Chondrocyte (in vitro differentiated cells): ENCODE measurements at regions not wholly inside any gene's neighbourhood (a gene's known extent, or its start where the extent isn't known, plus 50 kb on each side); places are given as distances from the start of the nearest gene placed in this dataset.
A peak's percentile ranks its signal among the peaks of the same experiment; 100 is the strongest.

Source experiments
- DNase-seq: peaks from one replicate; pipeline ENCODE4 v3.0.0; 2021; ENCODE audit warnings: mixed read lengths, low spot score
- H3K27ac Mint-ChIP-seq: one replicate; pipeline ENCODE4 v1.8.0; 2021; ENCODE audit warnings: mild to moderate bottlenecking, moderate library complexity, mixed read lengths; ENCODE audit not compliant: unreplicated experiment
- H3K27me3 Mint-ChIP-seq: 2 replicates; pipeline ENCODE4 v1.8.0; 2021; ENCODE audit warnings: low read depth, mixed read lengths
- H3K36me3 Mint-ChIP-seq: 2 replicates; pipeline ENCODE4 v1.8.0; 2021; ENCODE audit warnings: low read depth, mixed read lengths
- H3K4me1 Mint-ChIP-seq: 2 replicates; pipeline ENCODE4 v1.8.0; 2021; ENCODE audit warnings: low read depth, mild to moderate bottlenecking, mixed read lengths
- H3K4me3 Mint-ChIP-seq: one replicate; pipeline ENCODE4 v1.8.0; 2021; ENCODE audit warnings: mild to moderate bottlenecking, moderate library complexity, mixed read lengths; ENCODE audit not compliant: unreplicated experiment
- H3K9me3 Mint-ChIP-seq: 2 replicates; pipeline ENCODE4 v1.8.0; 2021; ENCODE audit warnings: low read depth, mixed read lengths
- TF ChIP-seq, protein P1 (sequence below): fragments of 200-600 bp; sonication (generic); IDR thresholded peaks from 2 replicates; pipeline ENCODE4 v1.5.0; 2021; ENCODE audit warnings: antibody characterized with exemption, mild to moderate bottlenecking, moderate library complexity

- H3K4me3 Mint-ChIP-seq, result no peak overlapping the region
- H3K9me3 Mint-ChIP-seq, result no peaks in the 10 kb centered on the region
- no peak overlapping the region for H3K27ac Mint-ChIP-seq
- no peak for DNase-seq
- no peaks in the 10 kb centered on the region for H3K27me3 Mint-ChIP-seq
- no peaks in the 10 kb centered on the region for H3K36me3 Mint-ChIP-seq
- no peaks in the 10 kb centered on the region for H3K4me1 Mint-ChIP-seq
- TF ChIP-seq, protein P1, sequence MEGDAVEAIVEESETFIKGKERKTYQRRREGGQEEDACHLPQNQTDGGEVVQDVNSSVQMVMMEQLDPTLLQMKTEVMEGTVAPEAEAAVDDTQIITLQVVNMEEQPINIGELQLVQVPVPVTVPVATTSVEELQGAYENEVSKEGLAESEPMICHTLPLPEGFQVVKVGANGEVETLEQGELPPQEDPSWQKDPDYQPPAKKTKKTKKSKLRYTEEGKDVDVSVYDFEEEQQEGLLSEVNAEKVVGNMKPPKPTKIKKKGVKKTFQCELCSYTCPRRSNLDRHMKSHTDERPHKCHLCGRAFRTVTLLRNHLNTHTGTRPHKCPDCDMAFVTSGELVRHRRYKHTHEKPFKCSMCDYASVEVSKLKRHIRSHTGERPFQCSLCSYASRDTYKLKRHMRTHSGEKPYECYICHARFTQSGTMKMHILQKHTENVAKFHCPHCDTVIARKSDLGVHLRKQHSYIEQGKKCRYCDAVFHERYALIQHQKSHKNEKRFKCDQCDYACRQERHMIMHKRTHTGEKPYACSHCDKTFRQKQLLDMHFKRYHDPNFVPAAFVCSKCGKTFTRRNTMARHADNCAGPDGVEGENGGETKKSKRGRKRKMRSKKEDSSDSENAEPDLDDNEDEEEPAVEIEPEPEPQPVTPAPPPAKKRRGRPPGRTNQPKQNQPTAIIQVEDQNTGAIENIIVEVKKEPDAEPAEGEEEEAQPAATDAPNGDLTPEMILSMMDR, result no peak
These were observed 149.1 kb upstream of the STARD13 start for GRCh38 chr13:33434676-33435075.

DNA sequence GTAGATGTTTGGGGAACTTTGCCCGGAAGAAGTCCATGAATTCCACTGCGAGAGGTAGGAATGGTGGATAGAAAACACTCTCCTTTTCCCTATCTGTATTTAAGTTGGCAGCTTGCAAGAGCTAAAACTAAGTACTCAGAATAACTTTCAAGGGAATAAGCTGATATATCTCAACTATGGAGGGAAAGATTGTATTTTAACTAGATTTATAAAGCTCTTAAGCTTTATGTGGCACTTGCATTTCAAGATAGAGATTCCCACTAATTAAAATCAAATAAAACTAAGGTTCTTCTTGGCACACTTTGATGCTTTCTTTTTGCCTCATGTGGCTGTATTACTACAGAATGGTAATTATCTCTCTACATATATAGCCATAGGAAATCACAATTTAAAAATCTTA lies 149.7 kb upstream of the STARD13 start:
- TF ChIP-seq, protein P1, result no peak
- Mint-ChIP-seq H3K27me3 (no peaks in the 10 kb centered on the region), H3K4me1 (no peaks in the 10 kb centered on the region), H3K36me3 (no peaks in the 10 kb centered on the region), H3K4me3 (no peak overlapping the region), H3K9me3 (no peaks in the 10 kb centered on the region), H3K27ac (no peak overlapping the region)
- DNase-seq, result no peak

GRCh38 chr13:33438918-33439317 lies 153.4 kb upstream of the STARD13 start:
- no peak for DNase-seq
- Mint-ChIP-seq H3K27ac (no peak overlapping the region), H3K27me3 (no peaks in the 10 kb centered on the region), H3K36me3 (no peaks in the 10 kb centered on the region), H3K4me1 (peaks cover 5% of the 10 kb centered on the region), H3K4me3 (no peak overlapping the region), H3K9me3 (no peaks in the 10 kb centered on the region)
- TF ChIP-seq, protein P1, result no peak

DNA sequence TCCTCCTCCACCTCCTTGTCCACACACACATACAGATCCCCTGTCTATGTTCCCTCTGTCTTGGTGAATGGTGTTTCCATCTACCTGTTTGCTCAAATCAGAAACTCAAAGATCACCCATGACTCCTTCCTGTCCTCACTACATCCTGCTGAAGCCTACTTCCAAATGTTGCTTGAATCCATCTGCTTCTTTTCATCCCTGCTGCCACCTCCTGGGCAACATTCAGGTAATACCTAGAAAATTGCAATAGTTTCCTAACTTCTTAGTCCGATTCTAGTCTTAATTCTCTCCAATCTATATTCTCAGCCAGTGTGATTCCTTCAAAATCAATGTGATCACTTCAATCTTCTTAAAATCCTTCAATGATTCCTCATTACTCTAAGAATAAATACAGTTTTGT lies 155.5 kb upstream of the STARD13 start:
- Mint-ChIP-seq H3K4me3 (no peak overlapping the region), H3K9me3 (no peaks in the 10 kb centered on the region), H3K4me1 (peaks cover 14% of the 10 kb centered on the region), H3K36me3 (no peaks in the 10 kb centered on the region), H3K27ac (no peak overlapping the region), H3K27me3 (no peaks in the 10 kb centered on the region)
- DNase-seq, result no peak
- TF ChIP-seq, protein P1, result peak; percentile 67

GRCh38 chr13:33445024-33445423 lies 159.5 kb upstream of the STARD13 start:
- H3K27ac Mint-ChIP-seq, result no peak overlapping the region
- no peak overlapping the region for H3K4me3 Mint-ChIP-seq
- no peaks in the 10 kb centered on the region for H3K27me3 Mint-ChIP-seq
- TF ChIP-seq, protein P1, result no peak
- H3K36me3 Mint-ChIP-seq, result no peaks in the 10 kb centered on the region
- peaks cover 6% of the 10 kb centered on the region for H3K9me3 Mint-ChIP-seq
- peaks cover 14% of the 10 kb centered on the region for H3K4me1 Mint-ChIP-seq
- no peak for DNase-seq
